Ovary (tissue), 7 donors: ENCODE measurements at regions not wholly inside any gene's neighbourhood (a gene's known extent, or its start where the extent isn't known, plus 50 kb on each side); places are given as distances from the start of the nearest gene placed in this dataset.

Experiments used
- DNase-seq, 5 donors: peaks; one replicate each; pipeline ENCODE4 v3.0.0-alpha.2; 2019 to 2020
- H3K27ac ChIP-seq, 2 donors: fragments of 200-600 bp; one replicate each; pipeline versions ENCODE4 v1.5.1 to v1.8.0; 2019 to 2022
- H3K27me3 ChIP-seq: fragments of 200-600 bp; one replicate; pipeline ENCODE4 v1.8.0; 2022
- H3K36me3 ChIP-seq: fragments of 200-600 bp; sonication (generic); one replicate; pipeline ENCODE4 v1.5.1; 2019
- H3K4me1 ChIP-seq: one replicate; pipeline ENCODE4 v1.8.1; 2013; ENCODE audit warnings: mild to moderate bottlenecking, moderate library complexity; ENCODE audit not compliant: insufficient read depth
- H3K4me3 ChIP-seq: fragments of 200-600 bp; sonication (generic); one replicate; pipeline ENCODE4 v1.5.1; 2017
- H3K9me3 ChIP-seq, 2 donors: fragments of 200-600 bp in 1 of 2; sonication (generic) in 1 of 2; one replicate each; pipeline versions ENCODE4 v1.5.1 to v1.8.1; 2013 to 2019; ENCODE audit warnings: mild to moderate bottlenecking in 1 of 2, moderate library complexity in 1 of 2
- CTCF ChIP-seq, 3 donors: fragments of 450-650 bp in 2 of 3; fragments of 200-600 bp in 1 of 3; IDR thresholded peaks; one replicate each; pipeline versions ENCODE4 v1.5.1 to v1.8.0; 2016 to 2022; ENCODE audit warnings: antibody characterized with exemption in 3 of 3, mild to moderate bottlenecking in 1 of 3
- EP300 ChIP-seq: sonication (generic); formaldehyde crosslinking; IDR thresholded peaks from one replicate; pipeline ENCODE4 v1.6.1; 2017; ENCODE audit warnings: antibody characterized with exemption
- POLR2A ChIP-seq: fragments of 450-650 bp; IDR thresholded peaks from one replicate; pipeline ENCODE4 v1.6.1; 2017; ENCODE audit warnings: antibody characterized with exemption, mild to moderate bottlenecking, moderate library complexity
- WGBS, 3 donors: extraction: QIAGEN DNeasy Blood & Tissue Kit in 1 of 3; methylation state at CpG; one replicate each; pipeline versions ENCODE4 v1.1.5 to v1.1.7; 2013 to 2017; 5-methylcytosine and 5-hydroxymethylcytosine counted together
- intact Hi-C, 4 donors: fragments of 100-400 bp; cut with DNase I; formaldehyde crosslinking; loops; one replicate each; pipeline versions ENCODE4 v1.11.0 to v1.15.1; 2022 to 2023
- donor health status: DM: no; HTN: no; CAD: no; lungs with moderate emphysema.
- donor health status: DM: no; HTN: no; CAD: no.
- donor health status: Bipolar disorder and iron deficiency.
- donor health status: DM: no; HTN: no; CAD: no.
- donor health status: DM: yes; HTN: yes; CAD: no.

DNA sequence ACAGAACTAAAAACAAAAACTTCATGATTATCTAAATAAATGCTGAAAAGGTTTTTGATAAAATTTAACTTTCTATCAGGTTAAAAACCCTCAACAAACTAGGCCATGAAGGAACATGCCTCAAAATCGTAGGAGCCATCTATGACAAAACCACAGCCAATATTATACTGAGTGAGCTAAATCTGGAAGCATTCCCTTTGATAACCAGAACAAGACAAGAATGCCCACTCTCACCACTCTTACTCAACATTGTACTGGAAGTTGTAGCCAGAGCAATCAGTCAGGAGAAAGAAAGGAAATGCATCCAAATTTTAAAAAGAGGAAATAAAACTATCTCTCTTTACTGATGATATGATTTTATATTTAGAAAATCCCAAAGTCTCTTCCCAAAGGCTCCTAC lies 228.7 kb downstream of the CHRM2 start:
- no peaks in the 10 kb centered on the region for H3K27me3 ChIP-seq

DNA sequence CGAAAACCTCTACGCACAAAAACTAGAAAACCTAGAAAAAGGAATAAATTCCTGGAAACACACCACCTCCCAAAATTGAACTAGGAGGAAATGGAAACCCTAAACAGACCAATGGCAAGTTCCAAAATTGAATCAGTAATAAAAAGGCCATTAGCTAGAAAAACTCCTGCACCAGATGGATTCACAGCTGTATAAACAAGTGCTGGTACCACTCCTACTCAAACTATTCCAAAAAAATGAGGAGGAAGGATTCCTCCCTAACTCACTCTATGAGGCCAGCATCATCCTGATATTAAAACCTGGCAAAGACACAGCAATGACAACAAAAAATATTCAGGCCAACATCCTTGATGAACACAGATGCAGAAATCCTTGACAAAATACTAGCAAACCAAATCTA lies 228.2 kb downstream of the CHRM2 start:
- Histone ChIP-seq H3K27ac (no peak overlapping the region), H3K9me3 (no peaks in the 10 kb centered on the region), H3K4me1 (no peaks in the 10 kb centered on the region), H3K36me3 (no peaks in the 10 kb centered on the region), H3K27me3 (no peaks in the 10 kb centered on the region), H3K4me3 (no peak overlapping the region)
- intact Hi-C loops: no loop called here
- TF ChIP-seq EP300 (no peak), CTCF (IDR thresholded peaks at IDR 0.05) (no peak), POLR2A (no peak)
- no peak for DNase-seq
- WGBS, 3 donors: 66 to 70% (median 66%) methylated on average over 2 of the region's 2 CpGs

More for the DNA sequence above, 228.7 kb downstream of the CHRM2 start:
- Histone ChIP-seq H3K36me3 (no peaks in the 10 kb centered on the region), H3K4me1 (no peaks in the 10 kb centered on the region), H3K9me3 (no peaks in the 10 kb centered on the region), H3K4me3 (no peak overlapping the region), H3K27ac (no peak overlapping the region)
- intact Hi-C loops: no loop called here
- no peak for TF ChIP-seq CTCF (IDR thresholded peaks at IDR 0.05)
- no peak for TF ChIP-seq POLR2A
- TF ChIP-seq EP300: no peak
- WGBS, 3 donors: 52 to 61% (median 59%) methylated on average over 1 of the region's 1 CpG
- no peak for DNase-seq

DNA sequence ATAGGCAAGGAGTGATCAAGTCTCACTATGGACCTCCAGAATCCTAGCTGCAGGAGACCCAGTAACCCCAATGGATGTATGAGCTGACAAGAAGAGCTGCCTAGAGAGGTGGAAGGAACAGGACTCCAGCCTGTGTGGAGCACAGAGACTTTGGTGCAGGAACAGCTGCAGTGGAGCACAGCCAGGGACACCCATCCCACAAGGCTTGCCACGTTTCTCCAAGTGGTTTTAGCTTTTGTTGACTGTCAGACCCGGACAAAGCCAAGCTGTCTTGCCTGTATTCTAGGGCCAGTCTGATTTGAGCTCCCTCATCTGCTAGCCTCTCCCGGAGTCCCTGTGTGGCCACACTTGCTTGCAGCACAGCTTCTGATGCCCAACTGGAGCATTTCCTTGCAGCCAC lies 224.7 kb downstream of the CHRM2 start:
- no peak overlapping the region for H3K27ac ChIP-seq
- WGBS, 3 donors: 64 to 69% (median 65%) methylated on average over 3 of the region's 3 CpGs
- no peaks in the 10 kb centered on the region for H3K4me1 ChIP-seq
- no peaks in the 10 kb centered on the region for H3K27me3 ChIP-seq
- no peak for DNase-seq
- H3K9me3 ChIP-seq: no peaks in the 10 kb centered on the region
- H3K4me3 ChIP-seq: no peak overlapping the region
- TF ChIP-seq CTCF (IDR thresholded peaks at IDR 0.05) (no peak), EP300 (no peak), POLR2A (no peak)
- H3K36me3 ChIP-seq: no peaks in the 10 kb centered on the region
- intact Hi-C loops: no loop called here

- Histone ChIP-seq H3K36me3 (no peaks in the 10 kb centered on the region), H3K9me3 (no peaks in the 10 kb centered on the region), H3K27ac (no peak overlapping the region), H3K4me3 (no peak overlapping the region), H3K4me1 (no peaks in the 10 kb centered on the region), H3K27me3 (no peaks in the 10 kb centered on the region)
- TF ChIP-seq EP300 (no peak), CTCF (IDR thresholded peaks at IDR 0.05) (no peak)
- intact Hi-C loops: no loop called here
- DNase-seq: no peak
- 63 to 69% (median 66%) methylated on average over 2 of the region's 2 CpGs for WGBS, 3 donors
These were observed 222.9 kb downstream of the CHRM2 start for GRCh38 chr7:137091396-137091795.

GRCh38 chr7:137086896-137087295 lies 218.4 kb downstream of the CHRM2 start:
- Histone ChIP-seq H3K9me3 (no peaks in the 10 kb centered on the region), H3K4me3 (no peak overlapping the region), H3K4me1 (no peaks in the 10 kb centered on the region), H3K36me3 (no peaks in the 10 kb centered on the region), H3K27me3 (no peaks in the 10 kb centered on the region), H3K27ac (no peak overlapping the region)
- intact Hi-C loops: no loop called here
- WGBS, 3 donors: 91 to 95% (median 94%) methylated on average over 3 of the region's 3 CpGs
- no peak for DNase-seq
- TF ChIP-seq EP300 (no peak), CTCF (IDR thresholded peaks at IDR 0.05) (no peak), POLR2A (no peak)
